PFSK-1 (cell line): ENCODE measurements at regions not wholly inside any gene's neighbourhood (a gene's known extent, or its start where the extent isn't known, plus 50 kb on each side); places are given as distances from the start of the nearest gene placed in this dataset.

Source experiments
- FOXP2 ChIP-seq: optimal IDR thresholded peaks from 2 replicates; pipeline ENCODE3; 2011; ENCODE audit warnings: borderline replicate concordance, control low read depth, inconsistent platforms; ENCODE audit not compliant: insufficient read depth; ENCODE audit errors: extremely low read length, extremely low read depth
- POLR2AphosphoS5 ChIP-seq: IDR thresholded peaks from 2 replicates; pipeline ENCODE4 v1.6.1; 2012; ENCODE audit warnings: low read depth, mild to moderate bottlenecking, control low read depth, low read length, moderate library complexity
- REST ChIP-seq, 2 experiments: IDR thresholded peaks; 2 replicates each; pipeline versions ENCODE4 v1.6.1 to v1.8.0; 2011 to 2012; ENCODE audit warnings: low read depth in 2 of 2, low read length in 2 of 2, control low read depth in 1 of 2, inconsistent platforms in 1 of 2, mild to moderate bottlenecking in 1 of 2, moderate library complexity in 1 of 2; ENCODE audit not compliant: insufficient read depth in 1 of 2
- SIN3A ChIP-seq: IDR thresholded peaks from 2 replicates; pipeline ENCODE4 v1.6.1; 2012; ENCODE audit warnings: mild to moderate bottlenecking, low read length, moderate library complexity, borderline replicate concordance; ENCODE audit not compliant: insufficient read depth
- TAF1 ChIP-seq: IDR thresholded peaks from 2 replicates; pipeline ENCODE4 v1.6.1; 2012; ENCODE audit warnings: low read length, control low read depth, borderline replicate concordance; ENCODE audit not compliant: insufficient read depth

GRCh38 chr5:5540065-5540464 is 117.6 kb downstream of the ICE1 start:
- TF ChIP-seq SIN3A (no peak), REST (IDR thresholded peaks at IDR 0.05; ENCODE audit: insufficient read depth in 1 of 2, low read depth in 2 of 2, low read length in 2 of 2) (no peak), TAF1 (no peak), FOXP2 (no peak), POLR2AphosphoS5 (no peak)
